Panc1 (cell line): ENCODE measurements at regions not wholly inside any gene's neighbourhood (a gene's known extent, or its start where the extent isn't known, plus 50 kb on each side); places are given as distances from the start of the nearest gene placed in this dataset.

Source experiments
- CTCF ChIP-seq: fragments of 450-650 bp; IDR thresholded peaks from 2 replicates; pipeline ENCODE4 v1.5.1; 2017; ENCODE audit warnings: mild to moderate bottlenecking
- POLR2AphosphoS5 ChIP-seq: IDR thresholded peaks from 2 replicates; pipeline ENCODE4 v1.6.1; 2012; ENCODE audit warnings: mild to moderate bottlenecking, low read depth, low read length, moderate library complexity
- REST ChIP-seq, 2 experiments: IDR thresholded peaks; 2 replicates each; pipeline ENCODE4 v1.6.1; 2011 to 2012; ENCODE audit warnings: low read depth in 2 of 2, control low read depth in 1 of 2, low read length in 1 of 2, mild to moderate bottlenecking in 1 of 2, moderate library complexity in 1 of 2; ENCODE audit not compliant: insufficient read depth in 1 of 2
- SIN3A ChIP-seq: IDR thresholded peaks from 2 replicates; pipeline ENCODE4 v1.6.1; 2012; ENCODE audit warnings: low read depth, mild to moderate bottlenecking, low read length, moderate library complexity, borderline replicate concordance; ENCODE audit not compliant: insufficient read depth

- no peak for TF ChIP-seq CTCF
- TF ChIP-seq REST (IDR thresholded peaks at IDR 0.05; ENCODE audit: insufficient read depth in 1 of 2, low read depth in 2 of 2, low read length in 1 of 2), result no peak
- TF ChIP-seq POLR2AphosphoS5, result no peak
- TF ChIP-seq SIN3A, result no peak
Observed at GRCh38 chr3:95333826-95334225, 1271.0 kb downstream of the NSUN3 start.
